H1 (cell line): ENCODE measurements at regions not wholly inside any gene's neighbourhood (a gene's known extent, or its start where the extent isn't known, plus 50 kb on each side); places are given as distances from the start of the nearest gene placed in this dataset.

Experiments
- CHD1 ChIP-seq: IDR thresholded peaks from 2 replicates; pipeline ENCODE4 v1.6.1; 2012; ENCODE audit warnings: low read depth, low read length, improper control_type of control experiment
- CREB1 ChIP-seq: IDR thresholded peaks from 2 replicates; pipeline ENCODE4 v1.6.1; 2012; ENCODE audit warnings: inconsistent platforms
- SP2 ChIP-seq: IDR thresholded peaks from 2 replicates; pipeline ENCODE4 v1.6.1; 2012; ENCODE audit warnings: mild to moderate bottlenecking, low read length, inconsistent platforms
- TF ChIP-seq, protein P1 (sequence below): IDR thresholded peaks from 2 replicates; pipeline ENCODE4 v1.6.1; 2012; ENCODE audit warnings: inconsistent platforms

DNA sequence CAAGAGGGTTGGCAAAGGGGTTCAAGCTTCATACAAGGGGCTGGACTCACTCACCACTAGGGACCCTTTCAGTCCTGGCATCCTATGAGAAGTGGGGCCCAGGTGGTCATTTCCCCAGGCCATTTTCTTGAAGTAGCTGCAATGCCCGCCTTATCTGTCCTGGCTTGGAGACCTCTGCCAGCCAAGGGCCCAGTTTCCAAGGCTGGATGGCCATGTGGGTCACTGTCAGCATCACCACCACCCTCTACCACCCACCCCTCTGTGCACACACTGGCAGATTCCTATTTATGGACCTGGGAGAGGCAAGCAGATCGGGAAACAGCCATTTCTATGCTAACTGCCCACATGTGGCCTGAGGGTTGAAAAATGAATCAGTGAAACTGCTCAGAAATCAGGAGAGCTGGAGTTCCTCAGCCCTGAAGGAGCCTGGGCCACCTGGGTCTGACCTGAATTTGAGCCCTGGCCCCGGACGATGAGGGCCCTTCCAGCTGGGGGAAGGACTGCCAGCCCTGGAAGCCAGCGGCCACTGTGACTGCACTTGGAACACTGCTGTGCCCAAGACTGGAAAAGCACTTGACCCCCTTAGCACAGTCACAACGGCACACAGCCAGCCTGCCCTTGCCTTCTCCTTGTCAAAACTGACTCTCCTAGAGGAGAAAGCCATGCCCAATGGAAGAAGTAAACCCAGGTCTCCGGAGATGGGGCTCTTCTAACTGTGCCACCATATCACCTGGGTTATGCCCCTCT is 442.2 kb downstream of the BUD13 start (continued):
- TF ChIP-seq CHD1 = no peak
- TF ChIP-seq CREB1 = no peak
- TF ChIP-seq, protein P1, sequence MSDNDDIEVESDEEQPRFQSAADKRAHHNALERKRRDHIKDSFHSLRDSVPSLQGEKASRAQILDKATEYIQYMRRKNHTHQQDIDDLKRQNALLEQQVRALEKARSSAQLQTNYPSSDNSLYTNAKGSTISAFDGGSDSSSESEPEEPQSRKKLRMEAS = no peak
- TF ChIP-seq SP2 = no peak
- TF ChIP-seq, all 59 proteins: peak for 0
